CD4-positive, alpha-beta T cell treated with Interleukin-21 for 1 hour (primary cell): ENCODE measurements at regions not wholly inside any gene's neighbourhood (a gene's known extent, or its start where the extent isn't known, plus 50 kb on each side); places are given as distances from the start of the nearest gene placed in this dataset.

Experiments
- DNase-seq: peaks from one replicate; pipeline ENCODE4 v3.0.0-alpha.2; 2020

DNA sequence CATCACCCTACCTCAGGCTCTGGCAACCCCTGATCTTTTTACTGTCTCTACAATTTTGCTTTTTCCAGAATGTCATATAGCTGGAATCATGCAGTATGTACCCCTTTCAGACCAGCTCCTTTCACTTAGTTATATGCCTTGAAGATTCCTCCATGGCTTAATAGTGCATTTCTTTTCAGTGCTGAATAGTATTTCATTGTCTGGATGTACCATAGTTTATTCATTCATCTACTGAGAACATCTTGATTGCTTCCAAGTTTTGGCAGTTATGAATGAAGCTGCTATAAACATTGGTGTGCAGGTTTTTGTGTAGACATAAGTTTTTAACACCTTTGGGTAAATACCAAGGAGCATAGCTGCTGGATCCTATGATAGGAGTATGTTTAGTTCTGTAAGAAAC is 50.8 kb upstream of the ANP32A start:
- DNase-seq: no peak

GRCh38 chr15:68874788-68875187 is 54.1 kb upstream of the ANP32A start:
- no peak for DNase-seq

- peak; percentile 86 for DNase-seq
Measured at GRCh38 chr15:68875377-68876116, 54.8 kb upstream of the SPESP1 start.

GRCh38 chr15:68877626-68878025 is 52.7 kb upstream of the SPESP1 start:
- no peak for DNase-seq

- DNase-seq: no peak
Measured at GRCh38 chr15:68880382-68880781, 49.9 kb upstream of the SPESP1 start.
